ENCODE measurements at regions not wholly inside any gene's neighbourhood (a gene's known extent, or its start where the extent isn't known, plus 50 kb on each side); places are given as distances from the start of the nearest gene placed in this dataset.
"Not testable (repeated sequence)": the region's sequence is repeated elsewhere in the genome, so short reads cannot be mapped to it uniquely, and the experiment has no call there.

GRCh38 chr6:27129917-27130316 lies 117.6 kb upstream of the PRSS16 start:
- Histone ChIP-seq H3K27me3 (ENCODE audit: control insufficient read depth in 1 of 2, insufficient read depth in 2 of 2, low read length in 2 of 2) (no peaks in the 10 kb centered on the region), H3K4me1 (ENCODE audit: control insufficient read depth in 2 of 2, insufficient read depth in 2 of 2, low read length in 1 of 2) (peaks cover 0 to 3% of the 10 kb centered on the region in 2 donors), H3K4me3 (ENCODE audit: low read depth in 1 of 2, low read length in 2 of 2) (no peak overlapping the region), H3K36me3 (ENCODE audit: control insufficient read depth in 2 of 2, insufficient read depth in 2 of 2, low read length in 1 of 2) (no peaks in the 10 kb centered on the region), H3K9me3 (ENCODE audit: control insufficient read depth in 2 of 2, insufficient read depth in 1 of 2, low read depth in 1 of 2, low read length in 1 of 2) (no peaks in the 10 kb centered on the region), H3K27ac (ENCODE audit: low read depth in 2 of 2, low read length in 1 of 2) (no peak overlapping the region)
- 84 to 93% methylated on average over 8 of the region's 8 CpGs for WGBS, 2 donors

- Histone ChIP-seq H3K9me3 (ENCODE audit: control insufficient read depth in 2 of 2, insufficient read depth in 1 of 2, low read depth in 1 of 2, low read length in 1 of 2) (no peaks in the 10 kb centered on the region), H3K36me3 (ENCODE audit: control insufficient read depth in 2 of 2, insufficient read depth in 2 of 2, low read length in 1 of 2) (no peaks in the 10 kb centered on the region), H3K27ac (ENCODE audit: low read depth in 2 of 2, low read length in 1 of 2) (peak overlapping the region in 1 of 2 donors; percentile 91), H3K27me3 (ENCODE audit: control insufficient read depth in 1 of 2, insufficient read depth in 2 of 2, low read length in 2 of 2) (no peaks in the 10 kb centered on the region), H3K4me1 (ENCODE audit: control insufficient read depth in 2 of 2, insufficient read depth in 2 of 2, low read length in 1 of 2) (peaks cover 0 to 3% of the 10 kb centered on the region in 2 donors), H3K4me3 (ENCODE audit: low read depth in 1 of 2, low read length in 2 of 2) (peak overlapping the region in 1 of 2 donors; percentile 57)
- WGBS, 2 donors = 34 to 40% methylated on average over 7 of the region's 7 CpGs
These were observed 116.7 kb upstream of the PRSS16 start for GRCh38 chr6:27130668-27131428.

GRCh38 chr6:27132282-27132531 lies 115.3 kb upstream of the PRSS16 start:
- not testable (repeated sequence) for H3K4me1 ChIP-seq (ENCODE audit: control insufficient read depth in 2 of 2, insufficient read depth in 2 of 2, low read length in 1 of 2); H3K27me3 ChIP-seq (ENCODE audit: control insufficient read depth in 1 of 2, insufficient read depth in 2 of 2, low read length in 2 of 2); H3K36me3 ChIP-seq (ENCODE audit: control insufficient read depth in 2 of 2, insufficient read depth in 2 of 2, low read length in 1 of 2); H3K9me3 ChIP-seq (ENCODE audit: control insufficient read depth in 2 of 2, insufficient read depth in 1 of 2, low read depth in 1 of 2, low read length in 1 of 2)
- 0% methylated on average over 14 of the region's 14 CpGs for WGBS, 2 donors
- H3K27ac ChIP-seq (ENCODE audit: low read depth in 2 of 2, low read length in 1 of 2) = peak overlapping the region; percentile 91 to 99
- H3K4me3 ChIP-seq (ENCODE audit: low read depth in 1 of 2, low read length in 2 of 2) = peak overlapping the region; percentile 44 to 57

GRCh38 chr6:27132532-27133280 lies 114.8 kb upstream of the PRSS16 start:
- Histone ChIP-seq H3K27ac (ENCODE audit: low read depth in 2 of 2, low read length in 1 of 2) (peak overlapping the region; percentile 91 to 99), H3K27me3 (ENCODE audit: control insufficient read depth in 1 of 2, insufficient read depth in 2 of 2, low read length in 2 of 2) (no peaks in the 10 kb centered on the region), H3K36me3 (ENCODE audit: control insufficient read depth in 2 of 2, insufficient read depth in 2 of 2, low read length in 1 of 2) (no peaks in the 10 kb centered on the region), H3K9me3 (ENCODE audit: control insufficient read depth in 2 of 2, insufficient read depth in 1 of 2, low read depth in 1 of 2, low read length in 1 of 2) (no peaks in the 10 kb centered on the region), H3K4me3 (ENCODE audit: low read depth in 1 of 2, low read length in 2 of 2) (peak overlapping the region; percentile 57 to 61), H3K4me1 (ENCODE audit: control insufficient read depth in 2 of 2, insufficient read depth in 2 of 2, low read length in 1 of 2) (peaks cover 0 to 3% of the 10 kb centered on the region in 2 donors)
- WGBS, 2 donors = 1% methylated on average over 53 of the region's 53 CpGs

- Histone ChIP-seq H3K4me1 (ENCODE audit: control insufficient read depth in 2 of 2, insufficient read depth in 2 of 2, low read length in 1 of 2) (peaks cover 0 to 3% of the 10 kb centered on the region in 2 donors), H3K27me3 (ENCODE audit: control insufficient read depth in 1 of 2, insufficient read depth in 2 of 2, low read length in 2 of 2) (no peaks in the 10 kb centered on the region), H3K27ac (ENCODE audit: low read depth in 2 of 2, low read length in 1 of 2) (peak overlapping the region; percentile 89 to 97), H3K9me3 (ENCODE audit: control insufficient read depth in 2 of 2, insufficient read depth in 1 of 2, low read depth in 1 of 2, low read length in 1 of 2) (no peaks in the 10 kb centered on the region), H3K4me3 (ENCODE audit: low read depth in 1 of 2, low read length in 2 of 2) (peak overlapping the region; percentile 57 to 61), H3K36me3 (ENCODE audit: control insufficient read depth in 2 of 2, insufficient read depth in 2 of 2, low read length in 1 of 2) (no peaks in the 10 kb centered on the region)
- WGBS, 2 donors = 6% methylated on average over 43 of the region's 43 CpGs
These were observed 113.9 kb upstream of the PRSS16 start for GRCh38 chr6:27133281-27134227.

- Histone ChIP-seq H3K27ac (ENCODE audit: low read depth in 2 of 2, low read length in 1 of 2) (no peak overlapping the region), H3K9me3 (ENCODE audit: control insufficient read depth in 2 of 2, insufficient read depth in 1 of 2, low read depth in 1 of 2, low read length in 1 of 2) (no peaks in the 10 kb centered on the region), H3K4me1 (ENCODE audit: control insufficient read depth in 2 of 2, insufficient read depth in 2 of 2, low read length in 1 of 2) (peaks cover 4 to 6% of the 10 kb centered on the region in 2 donors), H3K4me3 (ENCODE audit: low read depth in 1 of 2, low read length in 2 of 2) (no peak overlapping the region), H3K36me3 (ENCODE audit: control insufficient read depth in 2 of 2, insufficient read depth in 2 of 2, low read length in 1 of 2) (no peaks in the 10 kb centered on the region), H3K27me3 (ENCODE audit: control insufficient read depth in 1 of 2, insufficient read depth in 2 of 2, low read length in 2 of 2) (no peaks in the 10 kb centered on the region)
- 89 to 92% methylated on average over 3 of the region's 3 CpGs for WGBS, 2 donors
These were observed 112.3 kb upstream of the PRSS16 start for GRCh38 chr6:27135087-27135657.

- Histone ChIP-seq H3K27ac (ENCODE audit: low read depth in 2 of 2, low read length in 1 of 2) (no peak overlapping the region), H3K4me3 (ENCODE audit: low read depth in 1 of 2, low read length in 2 of 2) (no peak overlapping the region), H3K27me3 (ENCODE audit: control insufficient read depth in 1 of 2, insufficient read depth in 2 of 2, low read length in 2 of 2) (no peaks in the 10 kb centered on the region), H3K4me1 (ENCODE audit: control insufficient read depth in 2 of 2, insufficient read depth in 2 of 2, low read length in 1 of 2) (peaks cover 4 to 6% of the 10 kb centered on the region in 2 donors), H3K36me3 (ENCODE audit: control insufficient read depth in 2 of 2, insufficient read depth in 2 of 2, low read length in 1 of 2) (no peaks in the 10 kb centered on the region), H3K9me3 (ENCODE audit: control insufficient read depth in 2 of 2, insufficient read depth in 1 of 2, low read depth in 1 of 2, low read length in 1 of 2) (no peaks in the 10 kb centered on the region)
- 94 to 96% methylated on average over 6 of the region's 6 CpGs for WGBS, 2 donors
These were observed 111.3 kb upstream of the PRSS16 start for GRCh38 chr6:27136077-27136644.

GRCh38 chr6:27136978-27137814 lies 110.3 kb upstream of the PRSS16 start:
- H3K4me1 ChIP-seq (ENCODE audit: control insufficient read depth in 2 of 2, insufficient read depth in 2 of 2, low read length in 1 of 2) = peaks cover 4 to 6% of the 10 kb centered on the region in 2 donors
- 84 to 92% methylated on average over 5 of the region's 5 CpGs for WGBS, 2 donors
- H3K4me3 ChIP-seq (ENCODE audit: low read depth in 1 of 2, low read length in 2 of 2) = no peak overlapping the region
- H3K36me3 ChIP-seq (ENCODE audit: control insufficient read depth in 2 of 2, insufficient read depth in 2 of 2, low read length in 1 of 2) = no peaks in the 10 kb centered on the region
- no peaks in the 10 kb centered on the region for H3K27me3 ChIP-seq (ENCODE audit: control insufficient read depth in 1 of 2, insufficient read depth in 2 of 2, low read length in 2 of 2)
- no peaks in the 10 kb centered on the region for H3K9me3 ChIP-seq (ENCODE audit: control insufficient read depth in 2 of 2, insufficient read depth in 1 of 2, low read depth in 1 of 2, low read length in 1 of 2)
- H3K27ac ChIP-seq (ENCODE audit: low read depth in 2 of 2, low read length in 1 of 2) = no peak overlapping the region

Measured in esophagus (tissue), 2 donors.